ENCODE measurements at regions not wholly inside any gene's neighbourhood (a gene's known extent, or its start where the extent isn't known, plus 50 kb on each side); places are given as distances from the start of the nearest gene placed in this dataset.
A peak's percentile ranks its signal among the peaks of the same experiment; 100 is the strongest.
"Not testable (repeated sequence)": the region's sequence is repeated elsewhere in the genome, so short reads cannot be mapped to it uniquely, and the experiment has no call there.

GRCh38 chr12:17028348-17028747 is 422.4 kb upstream of the LMO3 start:
- Histone ChIP-seq H3K79me1 (ENCODE audit: low read length) (no peaks in the 10 kb centered on the region), H2BK120ac (ENCODE audit: low read depth, low read length) (no peak overlapping the region), H3K4me1 (ENCODE audit: control insufficient read depth, low read depth, low read length) (peaks cover 4% of the 10 kb centered on the region), H3K4me2 (ENCODE audit: low read length) (no peak overlapping the region), H3K9ac (ENCODE audit: low read length) (no peak overlapping the region), H3K18ac (ENCODE audit: low read length) (peak overlapping the region; percentile 54), H3K23ac (ENCODE audit: low read length) (no peak overlapping the region), H3K79me2 (ENCODE audit: control insufficient read depth, insufficient read depth, low read length) (no peaks in the 10 kb centered on the region), H2BK5ac (ENCODE audit: low read length) (peak overlapping the region; percentile 76), H4K5ac (ENCODE audit: low read length) (peak overlapping the region; percentile 29), H3K4me3 (ENCODE audit: low read length) (no peak overlapping the region), H2BK15ac (replicated peaks; ENCODE audit: low read depth) (no peak overlapping the region), H3K56ac (ENCODE audit: low read length) (peak overlapping the region; percentile 81), H3K4ac (ENCODE audit: low read depth, low read length) (no peak overlapping the region), H3K27ac (ENCODE audit: low read depth, low read length) (no peak overlapping the region), H4K8ac (ENCODE audit: low read depth, low read length) (no peak overlapping the region), H3K27me3 (ENCODE audit: insufficient read depth, low read length, poor library complexity) (no peaks in the 10 kb centered on the region), H2AK5ac (ENCODE audit: low read length) (peak overlapping the region; percentile 88), H3K36me3 (ENCODE audit: control insufficient read depth, insufficient read depth, low read length) (no peaks in the 10 kb centered on the region)
- DNase-seq, result peak; percentile 29
- no CpG with 5 or more reads among the region's 4 CpGs for WGBS (ENCODE audit: extremely low coverage, insufficient coverage, low lambda C conversion rate)

- H3K79me1 ChIP-seq (ENCODE audit: low read length); H3K9ac ChIP-seq (ENCODE audit: low read length); H2BK120ac ChIP-seq (ENCODE audit: low read depth, low read length); H2AK5ac ChIP-seq (ENCODE audit: low read length); H3K27ac ChIP-seq (ENCODE audit: low read depth, low read length); H3K36me3 ChIP-seq (ENCODE audit: control insufficient read depth, insufficient read depth, low read length); H3K23ac ChIP-seq (ENCODE audit: low read length); H3K18ac ChIP-seq (ENCODE audit: low read length); H4K5ac ChIP-seq (ENCODE audit: low read length); H4K8ac ChIP-seq (ENCODE audit: low read depth, low read length); H3K4me2 ChIP-seq (ENCODE audit: low read length); H3K79me2 ChIP-seq (ENCODE audit: control insufficient read depth, insufficient read depth, low read length); H3K27me3 ChIP-seq (ENCODE audit: insufficient read depth, low read length, poor library complexity); H3K4ac ChIP-seq (ENCODE audit: low read depth, low read length); H3K4me3 ChIP-seq (ENCODE audit: low read length); H3K56ac ChIP-seq (ENCODE audit: low read length); H3K4me1 ChIP-seq (ENCODE audit: control insufficient read depth, low read depth, low read length); H2BK15ac ChIP-seq (replicated peaks; ENCODE audit: low read depth); H2BK5ac ChIP-seq (ENCODE audit: low read length): not testable (repeated sequence)
- DNase-seq, result peak; percentile 73
- WGBS (ENCODE audit: extremely low coverage, insufficient coverage, low lambda C conversion rate), result no CpG with 5 or more reads among the region's 10 CpGs
Observed at GRCh38 chr12:17025424-17025823, 419.5 kb upstream of the LMO3 start.

GRCh38 chr12:17020765-17021164 is 414.8 kb upstream of the LMO3 start:
- no peak overlapping the region for H3K4me3 ChIP-seq (ENCODE audit: low read length)
- DNase-seq, result peak; percentile 89

GRCh38 chr12:17017402-17017801 is 411.4 kb upstream of the LMO3 start:
- no CpG with 5 or more reads among the region's 3 CpGs for WGBS (ENCODE audit: extremely low coverage, insufficient coverage, low lambda C conversion rate)
- Histone ChIP-seq H3K9ac (ENCODE audit: low read length) (no peak overlapping the region), H4K8ac (ENCODE audit: low read depth, low read length) (no peak overlapping the region), H3K36me3 (ENCODE audit: control insufficient read depth, insufficient read depth, low read length) (no peaks in the 10 kb centered on the region), H4K5ac (ENCODE audit: low read length) (no peak overlapping the region), H2BK15ac (replicated peaks; ENCODE audit: low read depth) (no peak overlapping the region), H3K4ac (ENCODE audit: low read depth, low read length) (no peak overlapping the region), H2AK5ac (ENCODE audit: low read length) (no peak overlapping the region), H3K4me3 (ENCODE audit: low read length) (no peak overlapping the region), H3K18ac (ENCODE audit: low read length) (no peak overlapping the region), H3K27ac (ENCODE audit: low read depth, low read length) (no peak overlapping the region), H3K27me3 (ENCODE audit: insufficient read depth, low read length, poor library complexity) (no peaks in the 10 kb centered on the region), H3K79me2 (ENCODE audit: control insufficient read depth, insufficient read depth, low read length) (no peaks in the 10 kb centered on the region), H3K23ac (ENCODE audit: low read length) (no peak overlapping the region), H2BK5ac (ENCODE audit: low read length) (no peak overlapping the region), H2BK120ac (ENCODE audit: low read depth, low read length) (no peak overlapping the region), H3K4me1 (ENCODE audit: control insufficient read depth, low read depth, low read length) (no peaks in the 10 kb centered on the region), H3K56ac (ENCODE audit: low read length) (no peak overlapping the region), H3K4me2 (ENCODE audit: low read length) (no peak overlapping the region), H3K79me1 (ENCODE audit: low read length) (no peaks in the 10 kb centered on the region)
- DNase-seq, result no peak

More at GRCh38 chr12:17020765-17021164, 414.8 kb upstream of the LMO3 start:
- Histone ChIP-seq H3K9ac (ENCODE audit: low read length) (no peak overlapping the region), H2BK15ac (replicated peaks; ENCODE audit: low read depth) (no peak overlapping the region), H3K4ac (ENCODE audit: low read depth, low read length) (no peak overlapping the region), H3K36me3 (ENCODE audit: control insufficient read depth, insufficient read depth, low read length) (no peaks in the 10 kb centered on the region), H2AK5ac (ENCODE audit: low read length) (no peak overlapping the region), H2BK5ac (ENCODE audit: low read length) (no peak overlapping the region), H3K4me1 (ENCODE audit: control insufficient read depth, low read depth, low read length) (no peaks in the 10 kb centered on the region), H3K18ac (ENCODE audit: low read length) (no peak overlapping the region), H4K8ac (ENCODE audit: low read depth, low read length) (no peak overlapping the region), H3K79me2 (ENCODE audit: control insufficient read depth, insufficient read depth, low read length) (no peaks in the 10 kb centered on the region), H2BK120ac (ENCODE audit: low read depth, low read length) (no peak overlapping the region), H3K4me2 (ENCODE audit: low read length) (no peak overlapping the region), H3K79me1 (ENCODE audit: low read length) (no peaks in the 10 kb centered on the region), H3K56ac (ENCODE audit: low read length) (no peak overlapping the region), H3K23ac (ENCODE audit: low read length) (no peak overlapping the region), H3K27ac (ENCODE audit: low read depth, low read length) (no peak overlapping the region), H3K27me3 (ENCODE audit: insufficient read depth, low read length, poor library complexity) (no peaks in the 10 kb centered on the region), H4K5ac (ENCODE audit: low read length) (no peak overlapping the region)

GRCh38 chr12:17016116-17016864 is 410.3 kb upstream of the LMO3 start:
- Histone ChIP-seq H3K27me3 (ENCODE audit: insufficient read depth, low read length, poor library complexity) (no peaks in the 10 kb centered on the region), H2AK5ac (ENCODE audit: low read length) (no peak overlapping the region), H3K9ac (ENCODE audit: low read length) (no peak overlapping the region), H3K4me3 (ENCODE audit: low read length) (no peak overlapping the region), H4K5ac (ENCODE audit: low read length) (no peak overlapping the region), H3K36me3 (ENCODE audit: control insufficient read depth, insufficient read depth, low read length) (no peaks in the 10 kb centered on the region), H3K79me1 (ENCODE audit: low read length) (no peaks in the 10 kb centered on the region), H3K18ac (ENCODE audit: low read length) (peak overlapping the region; percentile 14), H3K4ac (ENCODE audit: low read depth, low read length) (no peak overlapping the region), H3K4me2 (ENCODE audit: low read length) (no peak overlapping the region), H2BK120ac (ENCODE audit: low read depth, low read length) (no peak overlapping the region), H2BK15ac (replicated peaks; ENCODE audit: low read depth) (no peak overlapping the region), H3K27ac (ENCODE audit: low read depth, low read length) (no peak overlapping the region), H4K8ac (ENCODE audit: low read depth, low read length) (no peak overlapping the region), H3K56ac (ENCODE audit: low read length) (no peak overlapping the region), H2BK5ac (ENCODE audit: low read length) (no peak overlapping the region), H3K79me2 (ENCODE audit: control insufficient read depth, insufficient read depth, low read length) (no peaks in the 10 kb centered on the region), H3K23ac (ENCODE audit: low read length) (no peak overlapping the region), H3K4me1 (ENCODE audit: control insufficient read depth, low read depth, low read length) (no peaks in the 10 kb centered on the region)
- WGBS (ENCODE audit: extremely low coverage, insufficient coverage, low lambda C conversion rate), result no CpG with 5 or more reads among the region's 7 CpGs
- no peak for DNase-seq

- Histone ChIP-seq H3K4me3 (ENCODE audit: low read length) (no peak overlapping the region), H3K18ac (ENCODE audit: low read length) (no peak overlapping the region), H3K36me3 (ENCODE audit: control insufficient read depth, insufficient read depth, low read length) (no peaks in the 10 kb centered on the region), H3K9ac (ENCODE audit: low read length) (no peak overlapping the region), H2BK15ac (replicated peaks; ENCODE audit: low read depth) (no peak overlapping the region), H3K23ac (ENCODE audit: low read length) (no peak overlapping the region), H3K56ac (ENCODE audit: low read length) (no peak overlapping the region), H4K5ac (ENCODE audit: low read length) (no peak overlapping the region), H3K27ac (ENCODE audit: low read depth, low read length) (no peak overlapping the region), H2AK5ac (ENCODE audit: low read length) (no peak overlapping the region), H3K4ac (ENCODE audit: low read depth, low read length) (no peak overlapping the region), H3K4me2 (ENCODE audit: low read length) (no peak overlapping the region), H3K27me3 (ENCODE audit: insufficient read depth, low read length, poor library complexity) (no peaks in the 10 kb centered on the region), H4K8ac (ENCODE audit: low read depth, low read length) (no peak overlapping the region), H3K79me2 (ENCODE audit: control insufficient read depth, insufficient read depth, low read length) (no peaks in the 10 kb centered on the region), H3K79me1 (ENCODE audit: low read length) (no peaks in the 10 kb centered on the region), H2BK5ac (ENCODE audit: low read length) (no peak overlapping the region), H2BK120ac (ENCODE audit: low read depth, low read length) (no peak overlapping the region), H3K4me1 (ENCODE audit: control insufficient read depth, low read depth, low read length) (no peaks in the 10 kb centered on the region)
- no CpG with 5 or more reads among the region's 1 CpG for WGBS (ENCODE audit: extremely low coverage, insufficient coverage, low lambda C conversion rate)
- no peak for DNase-seq
Observed at GRCh38 chr12:17015501-17015900, 409.5 kb upstream of the LMO3 start.
